OCI-LY3 (cell line): ENCODE measurements at regions not wholly inside any gene's neighbourhood (a gene's known extent, or its start where the extent isn't known, plus 50 kb on each side); places are given as distances from the start of the nearest gene placed in this dataset.

Experiments used
- H2AFZ ChIP-seq: fragments of 200-600, 300-600 bp; shearing (Covaris generic); 2 replicates; pipeline ENCODE4 v1.6.0; 2014; ENCODE audit warnings: antibody characterized with exemption, low read depth, low read length
- H3K27ac ChIP-seq: fragments of 200-600, 300-600 bp; sonication (generic); 2 replicates; pipeline ENCODE4 v1.5.1; 2014; ENCODE audit warnings: mild to moderate bottlenecking, low read length, moderate library complexity, mixed read lengths
- H3K27me3 ChIP-seq: fragments of 200-600, 300-600 bp; sonication (generic); 2 replicates; pipeline ENCODE4 v1.6.1; 2014; ENCODE audit warnings: low read depth, low read length, mixed read lengths
- H3K36me3 ChIP-seq: fragments of 200-600, 300-600 bp; sonication (generic); replicated peaks from 2 replicates; pipeline ENCODE3; 2014; ENCODE audit warnings: low read depth, low read length, mixed read lengths
- H3K4me1 ChIP-seq: fragments of 300-600, 200-600 bp; sonication (generic); 2 replicates; pipeline ENCODE4 v1.6.1; 2014; ENCODE audit warnings: low read length, mixed read lengths
- H3K4me2 ChIP-seq: fragments of 200-600, 300-600 bp; sonication (generic); 2 replicates; pipeline ENCODE4 v1.6.1; 2014; ENCODE audit warnings: low read length, mixed read lengths
- H3K4me3 ChIP-seq: fragments of 300-600, 200-600 bp; sonication (generic); 2 replicates; pipeline ENCODE4 v1.5.1; 2014; ENCODE audit warnings: antibody characterized with exemption, mild to moderate bottlenecking, low read length, moderate library complexity
- H3K79me2 ChIP-seq: fragments of 300-600, 200-600 bp; shearing (Covaris generic); 2 replicates; pipeline ENCODE4 v1.6.1; 2014; ENCODE audit warnings: mild to moderate bottlenecking, low read length, mixed read lengths
- H3K9ac ChIP-seq: fragments of 300-600, 200-600 bp; shearing (Covaris generic); 2 replicates; pipeline ENCODE4 v1.6.0; 2014; ENCODE audit warnings: mild to moderate bottlenecking, low read length, moderate library complexity
- H3K9me3 ChIP-seq: fragments of 200-600, 300-600 bp; shearing (Covaris generic); 2 replicates; pipeline ENCODE4 v1.6.1; 2014; ENCODE audit warnings: low read length, mixed read lengths; ENCODE audit not compliant: insufficient read depth
- H4K20me1 ChIP-seq: fragments of 200-600, 300-600 bp; sonication (generic); 2 replicates; pipeline ENCODE4 v1.6.1; 2016; ENCODE audit warnings: low read length, mixed read lengths; ENCODE audit not compliant: insufficient read depth
- EZH2phosphoT487 ChIP-seq: fragments of 200-600 bp; shearing (Covaris generic); IDR thresholded peaks from 2 replicates; pipeline ENCODE4 v1.6.1; 2018; ENCODE audit warnings: antibody characterized with exemption, mixed run types, low read depth
- TF ChIP-seq, protein P1 (sequence below): fragments of 200-600, 300-600 bp; sonication (generic); IDR thresholded peaks from 2 replicates; pipeline ENCODE4 v1.5.1; 2014; ENCODE audit warnings: antibody characterized with exemption, low read length, low read depth

DNA sequence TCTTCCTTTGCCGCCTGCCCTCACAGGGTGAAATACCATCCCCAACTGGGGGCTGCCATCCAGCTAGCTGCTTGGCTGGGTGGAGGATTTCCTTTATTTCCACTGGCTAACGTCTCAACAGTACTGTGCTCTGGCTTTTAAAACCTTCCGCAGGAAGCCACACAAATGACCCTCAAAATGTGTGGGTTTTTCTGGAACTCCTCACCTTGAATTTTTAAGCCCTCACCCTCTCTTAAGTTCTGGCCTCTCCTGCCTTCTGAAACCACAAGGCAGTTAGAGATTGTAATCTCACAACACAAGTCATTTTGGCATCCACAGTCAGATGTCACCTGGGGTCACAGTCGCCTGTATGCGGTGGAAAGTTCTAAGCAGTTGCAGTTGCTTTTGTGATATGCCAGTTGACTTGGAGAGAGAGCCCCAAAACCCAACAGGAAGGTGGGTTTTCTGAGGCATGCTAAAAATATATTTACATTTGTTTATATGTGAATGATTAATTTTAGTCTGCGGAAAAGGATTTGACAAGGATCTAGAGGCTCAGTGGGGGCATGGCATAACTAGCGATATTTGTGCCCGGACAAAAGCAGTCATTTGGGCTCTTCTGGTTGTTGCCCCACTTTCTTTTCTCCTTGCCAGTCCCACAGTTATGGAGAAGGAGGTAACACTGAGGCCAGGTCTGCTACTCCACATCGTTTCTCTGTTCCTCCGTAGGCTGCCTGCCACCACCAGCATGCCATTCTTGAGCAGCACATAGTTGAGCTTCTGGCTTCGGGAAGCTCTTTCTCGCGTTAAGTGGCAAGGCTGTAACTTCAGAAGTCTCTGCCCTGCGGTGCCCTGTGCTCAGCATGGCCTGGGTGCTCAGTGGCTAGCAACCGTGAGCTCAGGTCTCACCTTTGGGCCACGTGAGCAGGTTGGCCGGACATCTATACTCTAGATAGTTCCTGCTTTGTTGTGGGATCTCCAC is 335.3 kb downstream of the CD83 start:
- Histone ChIP-seq H3K27ac (no peak overlapping the region), H4K20me1 (no peaks in the 10 kb centered on the region), H3K27me3 (no peaks in the 10 kb centered on the region), H3K4me1 (no peaks in the 10 kb centered on the region), H3K4me2 (no peak overlapping the region), H3K9ac (no peak overlapping the region), H3K79me2 (no peaks in the 10 kb centered on the region), H3K4me3 (no peak overlapping the region), H3K36me3 (no peaks in the 10 kb centered on the region), H3K9me3 (no peaks in the 10 kb centered on the region), H2AFZ (no peak overlapping the region)
- TF ChIP-seq, protein P1, sequence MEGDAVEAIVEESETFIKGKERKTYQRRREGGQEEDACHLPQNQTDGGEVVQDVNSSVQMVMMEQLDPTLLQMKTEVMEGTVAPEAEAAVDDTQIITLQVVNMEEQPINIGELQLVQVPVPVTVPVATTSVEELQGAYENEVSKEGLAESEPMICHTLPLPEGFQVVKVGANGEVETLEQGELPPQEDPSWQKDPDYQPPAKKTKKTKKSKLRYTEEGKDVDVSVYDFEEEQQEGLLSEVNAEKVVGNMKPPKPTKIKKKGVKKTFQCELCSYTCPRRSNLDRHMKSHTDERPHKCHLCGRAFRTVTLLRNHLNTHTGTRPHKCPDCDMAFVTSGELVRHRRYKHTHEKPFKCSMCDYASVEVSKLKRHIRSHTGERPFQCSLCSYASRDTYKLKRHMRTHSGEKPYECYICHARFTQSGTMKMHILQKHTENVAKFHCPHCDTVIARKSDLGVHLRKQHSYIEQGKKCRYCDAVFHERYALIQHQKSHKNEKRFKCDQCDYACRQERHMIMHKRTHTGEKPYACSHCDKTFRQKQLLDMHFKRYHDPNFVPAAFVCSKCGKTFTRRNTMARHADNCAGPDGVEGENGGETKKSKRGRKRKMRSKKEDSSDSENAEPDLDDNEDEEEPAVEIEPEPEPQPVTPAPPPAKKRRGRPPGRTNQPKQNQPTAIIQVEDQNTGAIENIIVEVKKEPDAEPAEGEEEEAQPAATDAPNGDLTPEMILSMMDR: no peak

DNA sequence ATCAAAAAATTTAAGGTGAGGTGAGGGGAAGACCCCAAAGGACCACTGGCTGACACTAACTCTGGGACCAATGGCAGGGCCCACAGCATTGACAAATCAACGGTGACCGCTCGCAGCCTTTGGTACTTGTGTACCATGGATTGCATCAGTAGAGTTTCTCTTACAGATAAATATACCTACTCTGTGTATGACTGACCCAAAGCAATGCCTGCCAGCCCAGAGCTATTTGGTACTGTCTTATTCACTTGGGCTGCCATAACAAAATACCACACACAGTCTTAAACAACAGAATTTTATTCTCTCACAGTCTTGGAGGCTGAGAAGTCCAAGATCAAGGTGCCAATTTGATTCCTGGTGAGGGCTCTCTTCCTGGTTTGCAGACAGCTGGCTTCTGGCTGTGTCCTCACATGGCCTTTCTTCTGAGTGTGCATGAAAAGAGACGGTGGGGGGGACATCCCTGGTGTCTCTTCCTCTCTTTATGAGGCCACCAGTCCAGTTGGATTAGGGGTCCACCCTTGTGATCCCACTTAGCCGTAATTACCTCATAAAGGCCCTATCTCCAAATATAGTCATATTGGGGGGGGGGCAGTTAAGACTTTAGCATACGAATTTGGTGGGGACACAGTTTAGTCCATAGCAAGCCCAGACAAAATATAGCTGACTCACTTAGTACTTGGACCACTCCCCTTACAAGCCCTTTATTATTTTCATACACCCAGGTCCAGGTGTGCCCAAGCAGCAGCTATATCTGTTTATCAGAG is 336.3 kb downstream of the CD83 start:
- no peaks in the 10 kb centered on the region for H3K79me2 ChIP-seq
- no peak overlapping the region for H3K27ac ChIP-seq
- no peaks in the 10 kb centered on the region for H3K27me3 ChIP-seq
- no peaks in the 10 kb centered on the region for H3K36me3 ChIP-seq
- no peak overlapping the region for H3K4me2 ChIP-seq
- H3K9ac ChIP-seq: no peak overlapping the region
- no peak overlapping the region for H3K4me3 ChIP-seq
- H3K9me3 ChIP-seq: no peaks in the 10 kb centered on the region
- no peaks in the 10 kb centered on the region for H4K20me1 ChIP-seq
- no peak for TF ChIP-seq EZH2phosphoT487
- TF ChIP-seq, protein P1: no peak
- no peak overlapping the region for H2AFZ ChIP-seq
- no peaks in the 10 kb centered on the region for H3K4me1 ChIP-seq

DNA sequence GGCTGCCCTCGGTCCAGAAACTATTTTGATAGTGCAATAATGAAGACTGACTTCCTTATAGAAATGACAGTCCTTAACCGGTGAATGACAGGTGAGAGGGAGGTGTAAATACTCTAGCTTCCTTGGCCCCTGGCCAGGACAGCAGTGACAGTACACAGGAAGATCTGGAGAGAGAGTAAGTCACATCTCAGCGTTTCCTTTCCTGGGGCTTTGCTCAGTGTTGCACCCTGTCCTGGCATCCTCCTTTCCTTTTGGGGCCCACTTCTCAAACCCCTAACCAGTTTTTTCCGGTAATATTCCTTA is 336.9 kb downstream of the CD83 start:
- Histone ChIP-seq H3K36me3 (no peaks in the 10 kb centered on the region), H4K20me1 (no peaks in the 10 kb centered on the region), H3K79me2 (no peaks in the 10 kb centered on the region), H3K4me3 (no peak overlapping the region), H3K9ac (no peak overlapping the region), H3K27me3 (no peaks in the 10 kb centered on the region), H3K4me1 (no peaks in the 10 kb centered on the region), H3K27ac (no peak overlapping the region), H3K4me2 (no peak overlapping the region), H3K9me3 (no peaks in the 10 kb centered on the region), H2AFZ (no peak overlapping the region)
- TF ChIP-seq, protein P1: no peak
- TF ChIP-seq EZH2phosphoT487: no peak

DNA sequence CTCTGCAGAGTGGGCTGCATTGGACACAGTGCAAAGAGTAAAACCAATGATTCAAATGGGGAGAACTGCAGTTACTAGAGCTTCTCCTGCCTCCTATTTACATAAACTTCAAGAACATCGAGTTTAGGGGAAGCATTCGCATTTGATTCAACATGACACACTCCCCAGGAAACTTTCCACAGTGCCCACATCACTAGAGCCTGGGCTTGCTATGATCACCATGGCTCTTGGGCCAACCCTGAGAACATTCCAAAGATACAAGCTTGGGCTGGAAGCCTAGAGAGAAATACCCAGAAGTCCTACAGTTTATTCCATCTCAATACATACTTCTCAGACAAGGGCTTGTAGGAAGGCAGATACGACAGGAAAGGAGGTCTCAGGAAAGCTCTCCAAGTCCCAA is 337.9 kb downstream of the CD83 start:
- no peaks in the 10 kb centered on the region for H4K20me1 ChIP-seq
- H3K9ac ChIP-seq: no peak overlapping the region
- H3K36me3 ChIP-seq: no peaks in the 10 kb centered on the region
- no peak for TF ChIP-seq EZH2phosphoT487
- TF ChIP-seq, protein P1: no peak
- no peak overlapping the region for H2AFZ ChIP-seq
- no peaks in the 10 kb centered on the region for H3K4me1 ChIP-seq
- no peak overlapping the region for H3K27ac ChIP-seq
- no peak overlapping the region for H3K4me3 ChIP-seq
- no peaks in the 10 kb centered on the region for H3K79me2 ChIP-seq
- no peaks in the 10 kb centered on the region for H3K9me3 ChIP-seq
- no peak overlapping the region for H3K4me2 ChIP-seq
- no peaks in the 10 kb centered on the region for H3K27me3 ChIP-seq
